CD4-positive, alpha-beta T cell treated with Interleukin-1 beta for 1 hour (primary cell): ENCODE measurements at regions not wholly inside any gene's neighbourhood (a gene's known extent, or its start where the extent isn't known, plus 50 kb on each side); places are given as distances from the start of the nearest gene placed in this dataset.

ENCODE experiments used
- DNase-seq, 2 donors: peaks; one replicate each; pipeline ENCODE4 v3.0.0-alpha.2; 2020 to 2022

- no peak for DNase-seq
These were observed 343.6 kb downstream of the LPIN1 start for GRCh38 chr2:12090072-12090471.

GRCh38 chr2:12090590-12090989, 344.2 kb downstream of the LPIN1 start:
- no peak for DNase-seq

GRCh38 chr2:12091201-12091806, 344.9 kb downstream of the LPIN1 start:
- no peak for DNase-seq

- DNase-seq, result no peak
These were observed 347.7 kb downstream of the LPIN1 start for GRCh38 chr2:12094134-12094533.

- no peak for DNase-seq
These were observed 349.8 kb downstream of the LPIN1 start for GRCh38 chr2:12096051-12096787.

GRCh38 chr2:12096788-12097449, 350.5 kb downstream of the LPIN1 start:
- DNase-seq, result no peak

GRCh38 chr2:12097859-12098258, 351.4 kb downstream of the LPIN1 start:
- no peak for DNase-seq

GRCh38 chr2:12099374-12099773, 352.9 kb downstream of the LPIN1 start:
- no peak for DNase-seq

GRCh38 chr2:12102679-12103078, 356.2 kb downstream of the LPIN1 start:
- no peak for DNase-seq

GRCh38 chr2:12105180-12105579, 358.7 kb downstream of the LPIN1 start:
- DNase-seq, result no peak

- no peak for DNase-seq
These were observed 360.1 kb downstream of the LPIN1 start for GRCh38 chr2:12106440-12107080.

GRCh38 chr2:12107321-12107720, 360.9 kb downstream of the LPIN1 start:
- DNase-seq, result no peak

GRCh38 chr2:12107939-12108338, 361.5 kb downstream of the LPIN1 start:
- DNase-seq, result no peak

- DNase-seq, result no peak
These were observed 363.1 kb downstream of the LPIN1 start for GRCh38 chr2:12109363-12110017.

GRCh38 chr2:12110074-12110473, 363.6 kb downstream of the LPIN1 start:
- peak in 1 of 2 donors; percentile 22 for DNase-seq

GRCh38 chr2:12110481-12110880, 364.0 kb downstream of the LPIN1 start:
- DNase-seq, result no peak

GRCh38 chr2:12113412-12113811, 367.0 kb downstream of the LPIN1 start:
- no peak for DNase-seq

- DNase-seq, result no peak
These were observed 368.4 kb downstream of the LPIN1 start for GRCh38 chr2:12114816-12115215.

- DNase-seq, result peak in 1 of 2 donors; percentile 43
These were observed 369.9 kb downstream of the LPIN1 start for GRCh38 chr2:12116228-12116750.

GRCh38 chr2:12119841-12120240, 373.4 kb downstream of the LPIN1 start:
- no peak for DNase-seq

GRCh38 chr2:12120281-12121150, 374.1 kb downstream of the LPIN1 start:
- DNase-seq, result no peak

- DNase-seq, result no peak
These were observed 378.4 kb downstream of the LPIN1 start for GRCh38 chr2:12124790-12125189.
